Stimulated activated CD4-positive, alpha-beta T cell treated with anti-CD3 and anti-CD28 coated beads, Interleukin-2, amount 100 ng/mL, for 4 hours (primary cell): ENCODE measurements at regions not wholly inside any gene's neighbourhood (a gene's known extent, or its start where the extent isn't known, plus 50 kb on each side); places are given as distances from the start of the nearest gene placed in this dataset.

Source experiments
- DNase-seq: peaks from one replicate; pipeline ENCODE4 v3.0.0-alpha.2; 2020; ENCODE audit warnings: low read depth

GRCh38 chr4:145234091-145234706, 53.8 kb upstream of the OTUD4 start:
- peak; percentile 47 for DNase-seq

GRCh38 chr4:145231906-145232700, 51.7 kb upstream of the OTUD4 start:
- no peak for DNase-seq

GRCh38 chr4:145230726-145231125, 50.3 kb upstream of the OTUD4 start:
- no peak for DNase-seq
